ENCODE measurements at regions not wholly inside any gene's neighbourhood (a gene's known extent, or its start where the extent isn't known, plus 50 kb on each side); places are given as distances from the start of the nearest gene placed in this dataset.

DNA sequence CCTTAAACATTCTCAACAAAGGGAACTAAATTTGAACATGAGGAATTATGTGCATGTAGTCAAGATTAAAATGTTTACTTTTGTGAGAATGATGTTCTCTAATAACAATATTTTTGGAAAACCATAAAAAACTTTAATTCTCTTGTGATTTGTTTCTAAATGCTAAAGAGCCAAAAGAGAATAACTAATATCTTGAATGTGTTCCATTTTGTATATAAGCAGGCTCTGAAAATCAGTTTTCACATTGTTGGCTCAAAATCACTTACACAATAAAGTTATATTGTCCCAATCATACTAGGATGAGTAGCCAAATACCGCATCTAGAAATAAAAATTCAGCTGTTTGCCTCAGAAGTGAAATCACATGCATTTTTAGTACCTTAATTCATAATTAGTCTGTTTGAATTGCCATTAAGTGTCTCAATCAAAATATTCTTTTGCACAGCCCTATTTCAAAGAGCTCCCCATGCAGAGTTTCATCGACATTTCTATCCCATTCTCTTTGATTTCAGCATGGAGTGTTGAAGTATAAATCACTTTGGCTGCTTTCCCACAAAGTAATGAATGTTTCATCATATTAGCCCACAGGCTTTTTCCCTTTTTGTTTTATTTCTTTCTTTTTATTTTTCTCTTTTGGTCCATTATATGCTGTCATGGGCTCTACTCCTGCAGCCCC is 420.3 kb upstream of the POM121L12 start:
- TF ChIP-seq POLR2A (IDR thresholded peaks at IDR 0.05) (no peak), CTCF (IDR thresholded peaks at IDR 0.05) (no peak)

All from lower leg skin (tissue), 3 donors.